MM.1S (cell line): ENCODE measurements at regions not wholly inside any gene's neighbourhood (a gene's known extent, or its start where the extent isn't known, plus 50 kb on each side); places are given as distances from the start of the nearest gene placed in this dataset.

Source experiments
- DNase-seq: peaks from one replicate; pipeline ENCODE4 v3.0.0-alpha.2; 2015
- H2AFZ ChIP-seq: fragments of 300-600 bp; sonication (generic); 2 replicates; pipeline ENCODE4 v1.6.0; 2016; ENCODE audit warnings: antibody characterized with exemption, low read length
- H3F3A ChIP-seq: fragments of 300-600 bp; sonication (generic); 2 replicates; pipeline ENCODE4 v1.6.1; 2016; ENCODE audit warnings: mild to moderate bottlenecking, antibody characterized with exemption, low read length, moderate library complexity, mixed read lengths; ENCODE audit not compliant: insufficient read depth
- H3K27ac ChIP-seq: fragments of 300-600 bp; sonication (generic); 2 replicates; pipeline ENCODE4 v1.5.1; 2016; ENCODE audit warnings: mild to moderate bottlenecking, low read length
- H3K27me3 ChIP-seq: fragments of 300-600 bp; sonication (generic); replicated peaks from 2 replicates; pipeline ENCODE4 v1.6.0; 2016; ENCODE audit warnings: low read length; ENCODE audit not compliant: insufficient read depth
- H3K36me3 ChIP-seq: fragments of 300-600 bp; sonication (generic); replicated peaks from 2 replicates; pipeline ENCODE4 v1.6.1; 2016; ENCODE audit warnings: mild to moderate bottlenecking, low read length, mixed read lengths; ENCODE audit not compliant: insufficient read depth
- H3K4me1 ChIP-seq: fragments of 300-600 bp; sonication (generic); 2 replicates; pipeline ENCODE4 v1.6.1; 2016; ENCODE audit warnings: low read length, mixed read lengths
- H3K4me2 ChIP-seq: fragments of 300-600 bp; sonication (generic); 2 replicates; pipeline ENCODE4 v1.6.0; 2016; ENCODE audit warnings: low read depth, low read length
- H3K4me3 ChIP-seq: fragments of 300-600 bp; sonication (generic); 2 replicates; pipeline ENCODE4 v1.5.1; 2016; ENCODE audit warnings: low read length, mixed read lengths
- H3K79me2 ChIP-seq: fragments of 300-600 bp; sonication (generic); 2 replicates; pipeline ENCODE4 v1.6.1; 2016; ENCODE audit warnings: mixed run types, low read length, mixed read lengths
- H3K9ac ChIP-seq: fragments of 300-600 bp; sonication (generic); 2 replicates; pipeline ENCODE4 v1.6.1; 2016; ENCODE audit warnings: low read length, mixed read lengths
- H3K9me2 ChIP-seq: fragments of 300-600 bp; sonication (generic); replicated peaks from 2 replicates; pipeline ENCODE4 v1.6.1; 2016; ENCODE audit warnings: mild to moderate bottlenecking, low read length, mixed read lengths; ENCODE audit not compliant: insufficient read depth
- H3K9me3 ChIP-seq: fragments of 300-600 bp; sonication (generic); replicated peaks from 2 replicates; pipeline ENCODE4 v1.6.1; 2016; ENCODE audit warnings: mild to moderate bottlenecking, low read length, mixed read lengths; ENCODE audit not compliant: insufficient read depth
- H4K20me1 ChIP-seq: fragments of 300-600 bp; sonication (generic); 2 replicates; pipeline ENCODE4 v1.6.1; 2016; ENCODE audit warnings: mild to moderate bottlenecking, low read length, moderate library complexity, mixed read lengths; ENCODE audit not compliant: insufficient read depth
- EZH2 ChIP-seq: fragments of 300-600 bp; sonication (generic); optimal IDR thresholded peaks from 2 replicates; pipeline ENCODE3; 2017; ENCODE audit warnings: low read depth, mild to moderate bottlenecking, antibody characterized with exemption, low read length, mixed read lengths
- EZH2phosphoT487 ChIP-seq: fragments of 300-600 bp; sonication (generic); IDR thresholded peaks from 2 replicates; pipeline ENCODE4 v1.6.1; 2018; ENCODE audit warnings: antibody characterized with exemption, low read length
- TF ChIP-seq, protein P1 (sequence below): fragments of 300-600 bp; sonication (generic); IDR thresholded peaks from 2 replicates; pipeline ENCODE4 v1.5.1; 2016; ENCODE audit warnings: antibody characterized with exemption, low read length, mixed read lengths

- H4K20me1 ChIP-seq, result no peaks in the 10 kb centered on the region
- no peak overlapping the region for H3K9ac ChIP-seq
- no peaks in the 10 kb centered on the region for H3K9me3 ChIP-seq
- H3K4me2 ChIP-seq, result no peak overlapping the region
- no peak overlapping the region for H3K4me3 ChIP-seq
- no peaks in the 10 kb centered on the region for H3K4me1 ChIP-seq
- H3K79me2 ChIP-seq, result no peaks in the 10 kb centered on the region
- DNase-seq, result no peak
- no peaks in the 10 kb centered on the region for H3K36me3 ChIP-seq
- no peak overlapping the region for H2AFZ ChIP-seq
- TF ChIP-seq EZH2 (no peak), EZH2phosphoT487 (no peak)
- TF ChIP-seq, protein P1, sequence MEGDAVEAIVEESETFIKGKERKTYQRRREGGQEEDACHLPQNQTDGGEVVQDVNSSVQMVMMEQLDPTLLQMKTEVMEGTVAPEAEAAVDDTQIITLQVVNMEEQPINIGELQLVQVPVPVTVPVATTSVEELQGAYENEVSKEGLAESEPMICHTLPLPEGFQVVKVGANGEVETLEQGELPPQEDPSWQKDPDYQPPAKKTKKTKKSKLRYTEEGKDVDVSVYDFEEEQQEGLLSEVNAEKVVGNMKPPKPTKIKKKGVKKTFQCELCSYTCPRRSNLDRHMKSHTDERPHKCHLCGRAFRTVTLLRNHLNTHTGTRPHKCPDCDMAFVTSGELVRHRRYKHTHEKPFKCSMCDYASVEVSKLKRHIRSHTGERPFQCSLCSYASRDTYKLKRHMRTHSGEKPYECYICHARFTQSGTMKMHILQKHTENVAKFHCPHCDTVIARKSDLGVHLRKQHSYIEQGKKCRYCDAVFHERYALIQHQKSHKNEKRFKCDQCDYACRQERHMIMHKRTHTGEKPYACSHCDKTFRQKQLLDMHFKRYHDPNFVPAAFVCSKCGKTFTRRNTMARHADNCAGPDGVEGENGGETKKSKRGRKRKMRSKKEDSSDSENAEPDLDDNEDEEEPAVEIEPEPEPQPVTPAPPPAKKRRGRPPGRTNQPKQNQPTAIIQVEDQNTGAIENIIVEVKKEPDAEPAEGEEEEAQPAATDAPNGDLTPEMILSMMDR, result no peak
- no peaks in the 10 kb centered on the region for H3K27me3 ChIP-seq
- H3K9me2 ChIP-seq, result no peaks in the 10 kb centered on the region
- no peak overlapping the region for H3K27ac ChIP-seq
- no peaks in the 10 kb centered on the region for H3F3A ChIP-seq
Measured at GRCh38 chr12:127745469-127746212, 521.3 kb upstream of the TMEM132C start.

DNA sequence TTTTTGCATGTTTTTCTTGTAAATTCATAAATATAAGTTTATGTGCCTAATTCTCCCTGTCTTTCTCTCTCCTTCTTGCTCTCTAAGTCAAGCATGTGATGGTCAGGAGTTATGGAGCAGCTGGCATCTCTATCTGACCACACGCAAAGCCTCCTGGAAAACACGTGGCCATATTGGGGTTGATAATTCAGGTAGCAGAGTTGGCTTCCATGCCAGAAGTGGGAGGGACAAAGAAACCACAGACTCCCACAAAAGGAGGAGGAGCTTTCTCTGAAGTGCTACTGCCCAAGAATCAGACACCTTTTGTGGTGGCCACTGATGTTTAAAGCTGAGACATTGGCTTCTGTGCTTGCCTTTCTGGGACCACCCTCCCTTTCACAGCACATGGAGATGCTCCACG, 517.6 kb upstream of the TMEM132C start:
- Histone ChIP-seq H3K4me2 (no peak overlapping the region), H3K9me3 (no peaks in the 10 kb centered on the region), H3K27me3 (no peaks in the 10 kb centered on the region), H3K36me3 (no peaks in the 10 kb centered on the region), H3K79me2 (no peaks in the 10 kb centered on the region), H3K4me1 (no peaks in the 10 kb centered on the region), H3K9me2 (no peaks in the 10 kb centered on the region), H3K4me3 (no peak overlapping the region), H4K20me1 (no peaks in the 10 kb centered on the region), H3K27ac (no peak overlapping the region), H3K9ac (no peak overlapping the region), H2AFZ (no peak overlapping the region), H3F3A (no peaks in the 10 kb centered on the region)
- TF ChIP-seq EZH2 (no peak), EZH2phosphoT487 (no peak)
- TF ChIP-seq, protein P1, result no peak
- DNase-seq, result no peak

GRCh38 chr12:127750076-127750840, 516.7 kb upstream of the TMEM132C start:
- no peak overlapping the region for H3K4me3 ChIP-seq
- DNase-seq, result no peak
- no peaks in the 10 kb centered on the region for H3K9me3 ChIP-seq
- H3K4me2 ChIP-seq, result no peak overlapping the region
- H3K27ac ChIP-seq, result no peak overlapping the region
- H3K36me3 ChIP-seq, result no peaks in the 10 kb centered on the region
- TF ChIP-seq, protein P1, result no peak
- TF ChIP-seq EZH2phosphoT487, result no peak
- no peak for TF ChIP-seq EZH2
- H4K20me1 ChIP-seq, result no peaks in the 10 kb centered on the region
- no peaks in the 10 kb centered on the region for H3K4me1 ChIP-seq
- no peak overlapping the region for H3K9ac ChIP-seq
- H3K79me2 ChIP-seq, result no peaks in the 10 kb centered on the region
- no peaks in the 10 kb centered on the region for H3K9me2 ChIP-seq
- H3K27me3 ChIP-seq, result no peaks in the 10 kb centered on the region
- H3F3A ChIP-seq, result no peaks in the 10 kb centered on the region
- no peak overlapping the region for H2AFZ ChIP-seq
